ENCODE measurements at regions not wholly inside any gene's neighbourhood (a gene's known extent, or its start where the extent isn't known, plus 50 kb on each side); places are given as distances from the start of the nearest gene placed in this dataset.

DNA sequence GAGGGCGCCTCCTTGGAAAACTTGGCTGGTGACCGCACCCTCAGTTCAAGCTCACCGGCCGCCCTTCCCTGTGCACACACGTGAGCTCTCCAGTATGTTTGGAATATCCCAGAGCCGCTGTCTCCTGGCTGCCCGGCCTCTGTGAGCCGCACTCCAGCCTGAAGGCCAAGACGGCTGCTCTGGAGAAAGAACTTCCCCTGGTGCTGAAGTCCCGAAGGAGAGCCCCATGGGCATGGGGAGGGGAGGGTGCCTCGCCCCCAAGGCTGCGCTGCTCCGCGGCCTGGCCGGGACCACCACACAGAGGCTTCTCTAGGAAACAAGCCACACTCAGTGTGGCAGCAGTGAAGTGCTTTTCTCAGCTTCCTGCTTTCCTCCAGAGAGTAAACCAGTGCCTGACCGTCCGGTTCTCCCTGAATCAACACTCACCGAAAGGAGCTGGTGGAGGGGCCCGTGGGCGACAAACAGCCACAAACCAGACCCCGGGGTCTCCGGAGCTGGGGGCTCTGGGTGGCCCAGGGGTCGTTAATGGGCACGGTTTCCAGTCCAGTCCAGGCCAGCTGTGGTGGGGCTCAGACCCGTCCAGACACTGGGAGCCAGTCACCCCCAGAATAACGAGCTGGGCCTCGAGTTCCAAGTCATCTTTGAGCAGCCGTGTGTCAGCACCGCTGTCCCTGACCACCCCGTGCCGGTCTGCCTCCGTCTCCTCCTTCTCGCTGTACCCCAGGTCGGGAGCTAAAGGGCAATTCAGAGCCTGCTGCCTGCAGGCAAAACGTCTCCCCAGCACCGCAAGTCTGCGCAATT, 87.4 kb upstream of the BHLHE23 start:
- TF ChIP-seq, protein P1, sequence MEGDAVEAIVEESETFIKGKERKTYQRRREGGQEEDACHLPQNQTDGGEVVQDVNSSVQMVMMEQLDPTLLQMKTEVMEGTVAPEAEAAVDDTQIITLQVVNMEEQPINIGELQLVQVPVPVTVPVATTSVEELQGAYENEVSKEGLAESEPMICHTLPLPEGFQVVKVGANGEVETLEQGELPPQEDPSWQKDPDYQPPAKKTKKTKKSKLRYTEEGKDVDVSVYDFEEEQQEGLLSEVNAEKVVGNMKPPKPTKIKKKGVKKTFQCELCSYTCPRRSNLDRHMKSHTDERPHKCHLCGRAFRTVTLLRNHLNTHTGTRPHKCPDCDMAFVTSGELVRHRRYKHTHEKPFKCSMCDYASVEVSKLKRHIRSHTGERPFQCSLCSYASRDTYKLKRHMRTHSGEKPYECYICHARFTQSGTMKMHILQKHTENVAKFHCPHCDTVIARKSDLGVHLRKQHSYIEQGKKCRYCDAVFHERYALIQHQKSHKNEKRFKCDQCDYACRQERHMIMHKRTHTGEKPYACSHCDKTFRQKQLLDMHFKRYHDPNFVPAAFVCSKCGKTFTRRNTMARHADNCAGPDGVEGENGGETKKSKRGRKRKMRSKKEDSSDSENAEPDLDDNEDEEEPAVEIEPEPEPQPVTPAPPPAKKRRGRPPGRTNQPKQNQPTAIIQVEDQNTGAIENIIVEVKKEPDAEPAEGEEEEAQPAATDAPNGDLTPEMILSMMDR (IDR thresholded peaks at IDR 0.05): no peak

DNA sequence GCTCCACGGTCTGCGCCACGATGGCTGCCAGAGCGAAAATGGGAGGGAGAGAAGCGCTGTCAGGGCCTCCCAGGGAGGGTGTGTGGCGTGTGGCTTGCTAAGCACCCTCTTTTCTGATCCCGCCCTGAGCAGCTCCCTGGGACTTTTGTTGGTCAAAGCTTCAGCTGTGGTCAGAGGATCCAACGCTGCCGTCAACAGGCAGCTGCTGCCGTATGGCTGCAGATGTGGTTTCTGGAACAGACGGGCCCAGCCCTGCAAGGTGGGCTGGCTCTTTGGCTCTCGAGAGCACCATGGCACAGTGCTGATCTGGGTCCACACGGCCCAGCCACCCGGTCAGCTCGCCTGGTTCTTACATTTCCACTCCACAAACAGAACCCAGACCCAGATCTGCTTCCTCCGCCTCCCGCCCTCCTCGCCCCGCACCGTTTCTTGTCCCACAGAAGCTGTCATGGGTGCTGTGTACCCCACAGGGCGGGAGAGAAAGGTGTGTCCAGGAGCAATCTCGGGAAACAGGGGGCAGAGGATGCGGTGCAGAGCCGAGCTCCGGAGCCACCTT, 86.0 kb upstream of the BHLHE23 start:
- TF ChIP-seq, protein P1 (IDR thresholded peaks at IDR 0.05): no peak

DNA sequence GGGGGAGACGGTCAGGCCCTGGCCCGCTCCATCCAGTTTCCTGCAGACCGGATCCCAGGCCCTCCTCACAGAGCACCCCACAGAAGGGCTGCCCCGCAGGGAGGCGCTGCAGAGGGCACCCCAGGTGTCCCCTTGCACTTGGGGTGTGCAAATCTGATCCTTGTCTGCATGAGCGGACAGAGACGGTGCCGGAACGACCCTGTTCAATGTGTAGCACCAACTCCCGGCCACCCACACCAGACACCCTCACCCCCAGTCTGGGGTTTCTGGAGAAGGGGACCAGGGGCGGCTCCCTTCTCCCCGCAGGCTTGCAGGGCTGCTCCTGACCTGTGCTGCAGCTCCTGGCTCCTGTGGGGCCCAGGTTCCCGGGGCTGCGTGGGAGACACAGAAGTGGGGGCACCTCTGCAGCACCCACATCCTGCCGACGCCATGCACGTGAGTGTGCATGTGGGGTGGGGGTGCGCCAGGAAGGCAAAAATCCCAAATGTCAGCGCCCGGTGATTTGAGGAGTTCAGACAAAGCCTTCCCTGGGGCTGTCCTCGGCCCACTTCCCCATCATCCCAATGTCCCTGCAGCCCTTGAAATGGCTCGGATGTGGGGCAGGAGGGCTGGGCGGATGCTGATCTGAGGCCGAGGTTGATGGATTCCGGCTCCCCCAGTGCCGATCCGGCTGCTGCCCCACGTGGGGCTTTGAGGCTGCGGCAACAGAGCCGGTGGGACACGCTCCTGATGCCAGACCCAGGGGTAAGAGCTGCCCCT, 85.3 kb upstream of the BHLHE23 start:
- TF ChIP-seq, protein P1 (IDR thresholded peaks at IDR 0.05): no peak

DNA sequence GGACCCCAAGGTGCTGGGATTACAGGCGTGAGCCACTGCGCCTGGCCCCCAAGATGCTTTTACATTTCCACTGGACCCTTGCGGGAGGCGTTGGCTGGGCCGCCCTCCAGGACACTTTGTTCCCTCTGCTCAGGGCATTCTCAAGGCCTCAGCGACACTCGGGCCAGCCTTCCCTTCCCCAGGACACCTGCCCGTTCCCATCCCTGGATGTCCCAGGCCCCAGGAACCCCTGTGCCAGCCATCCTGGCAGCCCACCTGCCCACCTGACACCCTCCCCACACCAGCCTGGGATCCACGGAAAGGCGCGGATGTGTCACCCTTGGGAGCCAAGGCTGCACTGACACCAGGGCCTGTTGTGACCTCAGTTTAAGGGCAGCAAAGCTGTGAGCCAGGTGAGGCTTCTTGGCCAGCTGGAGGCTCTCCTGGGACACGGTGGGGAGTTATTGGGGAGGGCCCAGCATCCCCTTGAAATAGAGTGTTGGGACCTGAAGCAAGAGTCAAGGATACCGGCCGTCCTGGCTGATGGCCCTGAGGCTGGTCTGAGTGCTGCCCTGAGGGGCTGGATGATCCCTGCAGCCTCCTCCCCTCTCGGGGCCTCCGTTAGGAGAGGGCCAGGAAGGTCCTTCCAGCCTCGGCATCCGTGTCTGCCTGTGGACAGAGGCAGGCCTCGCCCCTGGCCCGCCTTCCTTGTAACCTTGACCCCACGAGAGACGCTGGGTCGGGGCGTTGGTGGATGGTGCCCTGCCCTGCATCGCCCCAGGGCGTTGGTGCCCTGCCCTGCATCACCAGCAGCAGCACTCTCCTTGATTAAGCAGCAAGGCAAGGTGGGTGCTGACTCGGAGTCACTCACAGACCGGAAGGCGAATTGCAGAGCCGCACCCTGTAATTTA, 84.2 kb upstream of the BHLHE23 start:
- TF ChIP-seq, protein P1 (IDR thresholded peaks at IDR 0.05): no peak

DNA sequence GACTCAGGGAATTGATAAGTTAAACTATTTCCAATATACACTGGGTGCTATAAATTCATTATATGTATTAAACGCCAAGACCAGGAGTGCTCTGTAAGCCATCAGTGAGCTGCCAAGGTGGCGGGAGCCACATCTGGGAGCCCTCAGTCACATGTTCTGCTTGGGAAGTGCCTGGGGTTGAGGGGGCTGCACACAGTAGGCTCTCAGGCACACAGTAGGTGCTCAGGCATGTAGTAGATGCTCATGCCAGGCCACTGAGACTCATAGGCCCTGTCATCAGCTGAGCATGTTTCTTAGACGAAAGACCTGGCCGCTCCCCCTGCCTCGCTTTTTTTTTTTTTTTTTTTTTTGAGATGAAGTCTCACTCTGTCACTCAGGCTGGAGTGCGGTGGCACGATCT, 83.3 kb upstream of the BHLHE23 start:
- TF ChIP-seq, protein P1 (IDR thresholded peaks at IDR 0.05): no peak

DNA sequence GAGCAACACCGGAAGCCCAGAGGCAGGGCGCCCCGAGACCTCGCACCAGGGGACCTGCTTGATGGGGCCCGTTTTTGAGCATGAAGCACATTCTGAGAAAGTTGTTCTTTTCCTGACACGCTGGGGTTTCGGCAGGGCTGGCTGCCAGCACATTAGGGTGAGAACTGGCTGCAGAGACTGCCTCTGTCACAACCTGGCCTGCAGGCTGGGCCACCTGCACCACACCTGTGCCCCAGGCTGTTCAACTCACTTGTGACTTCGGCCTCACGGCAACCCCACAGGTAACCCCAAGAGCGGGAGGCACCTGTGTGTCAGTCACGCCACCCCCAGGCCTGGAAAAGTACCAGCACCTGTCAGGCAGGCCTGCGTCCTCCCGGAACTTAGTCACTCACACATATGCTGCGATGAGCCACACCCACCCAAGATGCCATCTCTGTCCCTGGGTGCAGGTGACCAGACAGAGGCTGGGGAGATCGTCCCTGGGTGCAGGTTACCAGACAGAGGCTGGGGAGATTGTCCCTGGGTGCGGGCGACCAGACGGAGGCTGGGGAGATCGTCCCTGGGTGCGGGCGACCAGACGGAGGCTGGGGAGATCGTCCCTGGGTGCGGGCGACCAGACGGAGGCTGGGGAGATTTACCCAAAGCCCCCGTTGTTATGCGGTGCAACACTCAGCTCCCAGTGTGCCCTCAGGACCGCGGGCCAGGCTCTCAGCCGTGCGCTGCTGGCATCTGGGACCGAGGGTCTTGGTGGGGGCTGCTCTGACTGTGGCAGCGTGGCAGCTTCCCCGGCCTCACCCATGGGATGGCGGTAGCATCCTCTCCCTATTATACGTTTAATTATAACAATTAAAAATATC, 82.5 kb upstream of the BHLHE23 start:
- TF ChIP-seq, protein P1 (IDR thresholded peaks at IDR 0.05): no peak
